GM23338 (cell line): ENCODE measurements at regions not wholly inside any gene's neighbourhood (a gene's known extent, or its start where the extent isn't known, plus 50 kb on each side); places are given as distances from the start of the nearest gene placed in this dataset.

ENCODE experiments used
- ATAC-seq: fragments of 200-7000 bp; cut with Tn5 transposase; 3 replicates; pipeline ENCODE4 v1.9.1; 2020
- DNase-seq: peaks from one replicate; pipeline ENCODE4 v3.0.0-alpha.2; 2015; ENCODE audit warnings: low spot score
- H2AFZ ChIP-seq: fragments of 200-600 bp; sonication (generic); 2 replicates; pipeline ENCODE4 v1.8.0; 2016; ENCODE audit warnings: antibody characterized with exemption, mild to moderate bottlenecking, moderate library complexity
- H3F3A ChIP-seq: fragments of 200-600 bp; sonication (generic); replicated peaks from 2 replicates; pipeline ENCODE4 v1.8.0; 2017; ENCODE audit warnings: antibody characterized with exemption, mixed run types, low read depth
- H3K27ac ChIP-seq: fragments of 200-600 bp; sonication (generic); 2 replicates; pipeline ENCODE4 v1.6.1; 2016; ENCODE audit warnings: low read depth
- H3K27me3 ChIP-seq: fragments of 200-600 bp; sonication (generic); 2 replicates; pipeline ENCODE4 v1.8.0; 2016; ENCODE audit warnings: mild to moderate bottlenecking, mixed run types, moderate library complexity; ENCODE audit not compliant: insufficient read depth
- H3K36me3 ChIP-seq: fragments of 200-600 bp; sonication (generic); 2 replicates; pipeline ENCODE4 v1.8.0; 2016; ENCODE audit warnings: mild to moderate bottlenecking; ENCODE audit not compliant: insufficient read depth
- H3K4me1 ChIP-seq: fragments of 200-600 bp; sonication (generic); 2 replicates; pipeline ENCODE4 v1.8.0; 2016; ENCODE audit warnings: mild to moderate bottlenecking, moderate library complexity; ENCODE audit not compliant: insufficient read depth
- H3K4me2 ChIP-seq: fragments of 200-600 bp; sonication (generic); 2 replicates; pipeline ENCODE4 v1.7.1; 2017; ENCODE audit warnings: mixed run types
- H3K4me3 ChIP-seq: fragments of 200-600 bp; sonication (generic); 2 replicates; pipeline ENCODE4 v1.6.1; 2016; ENCODE audit warnings: mixed run types
- H3K79me2 ChIP-seq: fragments of 200-600 bp; sonication (generic); replicated peaks from 2 replicates; pipeline ENCODE4 v1.8.0; 2017; ENCODE audit warnings: mild to moderate bottlenecking; ENCODE audit not compliant: insufficient read depth
- H3K9me2 ChIP-seq: fragments of 200-600 bp; sonication (generic); 2 replicates; pipeline ENCODE4 v1.8.0; 2017; ENCODE audit not compliant: insufficient read depth
- H4K20me1 ChIP-seq: fragments of 200-600 bp; sonication (generic); replicated peaks from 2 replicates; pipeline ENCODE4 v1.8.0; 2017; ENCODE audit warnings: mild to moderate bottlenecking; ENCODE audit not compliant: insufficient read depth
- H3K27ac Mint-ChIP-seq: 2 replicates; pipeline ENCODE4 v1.8.0; 2020; ENCODE audit warnings: inconsistent platforms, mild to moderate bottlenecking, moderate library complexity, mixed read lengths
- H3K27me3 Mint-ChIP-seq: 3 replicates; pipeline ENCODE4 v1.8.0; 2022; ENCODE audit warnings: low read depth, mild to moderate bottlenecking, moderate library complexity, mixed read lengths, inconsistent platforms; ENCODE audit not compliant: insufficient read depth, poor library complexity
- H3K36me3 Mint-ChIP-seq: 3 replicates; pipeline ENCODE4 v1.8.0; 2021; ENCODE audit warnings: low read depth, mild to moderate bottlenecking, inconsistent platforms, moderate library complexity, mixed read lengths
- H3K4me1 Mint-ChIP-seq: 3 replicates; pipeline ENCODE4 v1.8.0; 2020; ENCODE audit warnings: mild to moderate bottlenecking, inconsistent platforms, mixed read lengths
- H3K4me3 Mint-ChIP-seq: 3 replicates; pipeline ENCODE4 v1.8.0; 2021; ENCODE audit warnings: moderate library complexity, mild to moderate bottlenecking, inconsistent platforms, mixed read lengths
- H3K9me3 Mint-ChIP-seq: 3 replicates; pipeline ENCODE4 v1.8.0; 2020; ENCODE audit warnings: moderate library complexity, mild to moderate bottlenecking, inconsistent platforms, mixed read lengths
- CREB1 ChIP-seq: fragments of 250-450 bp; sonication (Bioruptor Pico); IDR thresholded peaks from 2 replicates; pipeline ENCODE4 v1.5.0; 2020; ENCODE audit warnings: low read depth, mild to moderate bottlenecking, moderate library complexity
- CTCF ChIP-seq, 2 experiments: fragments of 200-600 bp in 1 of 2; sonication (generic) in 1 of 2; conservative IDR thresholded peaks; 2 replicates each; pipeline versions ENCODE4 v1.5.1 to v1.6.1; 2016 to 2017; ENCODE audit warnings: antibody characterized with exemption in 2 of 2, low read depth in 2 of 2, mild to moderate bottlenecking in 2 of 2, moderate library complexity in 1 of 2
- ETS1 ChIP-seq: IDR thresholded peaks from 2 replicates; pipeline ENCODE4 v1.6.1; 2016; ENCODE audit warnings: antibody characterized with exemption
- EZH2 ChIP-seq: fragments of 200-600 bp; sonication (generic); IDR thresholded peaks from one replicate; pipeline ENCODE4 v1.8.0; 2017; ENCODE audit warnings: antibody characterized with exemption, mild to moderate bottlenecking, low read depth; ENCODE audit not compliant: unreplicated experiment
- EZH2phosphoT487 ChIP-seq: fragments of 200-600 bp; sonication (generic); IDR thresholded peaks from one replicate; pipeline ENCODE4 v1.8.1; 2018; ENCODE audit warnings: antibody characterized with exemption; ENCODE audit not compliant: unreplicated experiment
- JUNB ChIP-seq: IDR thresholded peaks from one replicate; pipeline ENCODE4 v1.6.1; 2016; ENCODE audit warnings: antibody characterized with exemption; ENCODE audit not compliant: unreplicated experiment
- NANOG ChIP-seq: IDR thresholded peaks from 2 replicates; pipeline ENCODE4 v1.6.1; 2016; ENCODE audit warnings: antibody characterized with exemption, borderline replicate concordance
- POLR2AphosphoS5 ChIP-seq: IDR thresholded peaks from 2 replicates; pipeline ENCODE4 v1.6.1; 2016; ENCODE audit warnings: antibody characterized with exemption, low read depth
- REST ChIP-seq: IDR thresholded peaks from one replicate; pipeline ENCODE4 v1.6.1; 2018; ENCODE audit warnings: antibody characterized with exemption; ENCODE audit not compliant: unreplicated experiment
- STAT1 ChIP-seq: IDR thresholded peaks from one replicate; pipeline ENCODE4 v1.6.1; 2016; ENCODE audit warnings: antibody characterized with exemption; ENCODE audit not compliant: unreplicated experiment
- ZNF114 ChIP-seq: fragments of 250-450 bp; sonication (Bioruptor Pico); IDR thresholded peaks from 2 replicates; pipeline ENCODE4 v1.5.0; 2020; ENCODE audit warnings: mild to moderate bottlenecking, moderate library complexity
- ZNF331 ChIP-seq: fragments of 250-450 bp; sonication (Bioruptor Pico); IDR thresholded peaks from 2 replicates; pipeline ENCODE4 v1.5.0; 2020; ENCODE audit warnings: low read depth, mild to moderate bottlenecking, moderate library complexity
- ZNF462 ChIP-seq: fragments of 250-450 bp; sonication (Bioruptor Pico); IDR thresholded peaks from 2 replicates; pipeline ENCODE4 v1.5.0; 2020; ENCODE audit warnings: mild to moderate bottlenecking, moderate library complexity

GRCh38 chr11:42243385-42243784, 783.9 kb upstream of the LRRC4C start:
- Histone ChIP-seq H3K79me2 (no peaks in the 10 kb centered on the region), H3K27me3 (no peaks in the 10 kb centered on the region), H3F3A (no peaks in the 10 kb centered on the region), H3K36me3 (no peaks in the 10 kb centered on the region), H3K4me1 (peaks cover 15% of the 10 kb centered on the region), H3K4me2 (peak overlapping the region; percentile 23; the same call in 1 of the 2 replicates), H2AFZ (peak overlapping the region; percentile 78; the same call in 1 of the 2 replicates), H3K4me3 (no peak overlapping the region), H4K20me1 (no peaks in the 10 kb centered on the region), H3K9me2 (no peaks in the 10 kb centered on the region; the same call in 1 of the 2 replicates), H3K27ac (no peak overlapping the region)
- H3K9me3 Mint-ChIP-seq: peaks cover 79% of the 10 kb centered on the region
- no peak for ATAC-seq
- H3K4me3 Mint-ChIP-seq: no peak overlapping the region
- TF ChIP-seq ZNF331 (CRISPR knock-in tag) (no peak), NANOG (no peak), EZH2phosphoT487 (no peak), POLR2AphosphoS5 (no peak), ETS1 (no peak), CTCF (conservative IDR thresholded peaks at IDR 0.05; ENCODE audit: low read depth in 2 of 2) (no peak), ZNF462 (CRISPR knock-in tag) (no peak), JUNB (no peak), EZH2 (no peak), REST (no peak), ZNF114 (no peak), STAT1 (no peak), CREB1 (no peak)
- no peak overlapping the region for H3K27ac Mint-ChIP-seq
- H3K27me3 Mint-ChIP-seq: no peaks in the 10 kb centered on the region
- peaks cover 8% of the 10 kb centered on the region for H3K4me1 Mint-ChIP-seq
- H3K36me3 Mint-ChIP-seq: peaks cover 4% of the 10 kb centered on the region; the same call in 1 of the 3 replicates
- no peak for DNase-seq
